LNCaP clone FGC (cell line): ENCODE measurements at regions not wholly inside any gene's neighbourhood (a gene's known extent, or its start where the extent isn't known, plus 50 kb on each side); places are given as distances from the start of the nearest gene placed in this dataset.

Source experiments
- DNase-seq: peaks from one replicate; pipeline ENCODE4 v3.0.0-alpha.2; 2011; ENCODE audit warnings: low read depth
- H3K4me3 ChIP-seq: 2 replicates; pipeline ENCODE4 v1.5.1; 2011; ENCODE audit warnings: mild to moderate bottlenecking, low read depth, low read length, control low read depth
- CTCF ChIP-seq: IDR thresholded peaks from 2 replicates; pipeline ENCODE4 v1.5.1; 2012; ENCODE audit warnings: mild to moderate bottlenecking; ENCODE audit not compliant: control insufficient read depth, insufficient read depth; ENCODE audit errors: extremely low read depth

DNA sequence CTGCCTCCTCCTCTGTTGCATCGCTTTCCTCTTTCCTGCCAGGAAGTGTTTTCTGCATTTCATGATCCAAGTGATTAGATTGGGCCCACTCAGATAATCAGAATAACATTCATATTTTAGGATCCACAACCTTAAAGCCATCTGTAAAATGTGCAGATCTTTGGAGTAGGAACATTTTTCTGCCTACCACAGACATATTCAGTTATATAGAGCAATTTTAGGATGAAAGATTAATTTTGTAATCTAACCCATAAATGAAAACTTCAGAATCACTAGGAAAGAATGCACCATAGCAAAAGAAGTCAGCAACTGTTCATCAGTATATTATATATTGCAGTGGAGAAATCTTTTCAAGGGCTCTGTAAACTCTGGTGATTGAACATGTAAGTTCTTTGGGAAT, 659.9 kb upstream of the LUZP2 start:
- H3K4me3 ChIP-seq = no peak overlapping the region
- no peak for DNase-seq
- no peak for TF ChIP-seq CTCF

DNA sequence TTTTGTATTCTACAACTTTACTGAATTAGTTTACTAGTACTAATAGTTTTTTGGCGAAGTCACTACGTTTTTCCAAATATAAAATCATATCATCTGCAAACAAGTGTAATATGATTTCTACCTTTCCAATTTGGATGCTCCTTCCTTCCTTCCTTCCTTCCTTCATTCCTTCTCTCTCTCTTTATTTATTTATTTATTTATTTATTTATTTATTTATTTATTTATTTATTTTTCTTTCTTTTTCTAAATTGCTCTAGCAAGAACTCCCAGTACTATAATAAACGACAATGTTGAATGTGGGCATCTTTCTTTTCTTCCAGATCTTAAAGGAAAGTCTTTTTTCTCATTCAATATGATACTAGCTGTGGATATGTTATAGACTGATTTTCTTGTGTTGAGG, 656.0 kb upstream of the LUZP2 start:
- no peak for DNase-seq
- no peak overlapping the region for H3K4me3 ChIP-seq
- TF ChIP-seq CTCF = no peak

DNA sequence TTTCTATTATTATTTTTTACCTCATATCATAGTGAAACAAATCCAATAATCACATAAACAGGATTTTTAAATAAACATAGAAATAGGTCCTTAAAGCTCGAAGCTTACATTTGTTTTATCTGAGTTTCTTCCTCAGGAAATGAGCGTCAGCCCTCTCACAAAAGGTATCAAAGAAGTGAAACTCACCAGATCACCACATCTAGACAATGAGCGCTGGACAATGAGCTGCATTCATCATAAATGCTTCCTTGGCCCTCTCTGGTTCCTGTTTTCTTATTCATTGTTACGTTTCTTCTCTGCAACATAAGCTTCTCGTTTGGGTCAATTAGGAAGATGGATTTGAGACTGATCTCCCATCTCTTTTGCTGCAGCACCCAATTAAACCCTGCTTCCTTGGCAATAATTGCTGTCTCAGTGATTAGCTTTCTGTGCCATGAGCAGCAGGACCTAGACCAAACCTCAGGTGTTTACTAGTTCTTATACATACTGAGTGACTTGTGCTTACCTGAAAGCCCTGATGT, 649.9 kb upstream of the LUZP2 start:
- no peak for DNase-seq
- no peak overlapping the region for H3K4me3 ChIP-seq
- TF ChIP-seq CTCF = no peak

GRCh38 chr11:23851216-23851615, 645.6 kb upstream of the LUZP2 start:
- no peak for TF ChIP-seq CTCF
- DNase-seq = no peak
- H3K4me3 ChIP-seq = no peak overlapping the region

DNA sequence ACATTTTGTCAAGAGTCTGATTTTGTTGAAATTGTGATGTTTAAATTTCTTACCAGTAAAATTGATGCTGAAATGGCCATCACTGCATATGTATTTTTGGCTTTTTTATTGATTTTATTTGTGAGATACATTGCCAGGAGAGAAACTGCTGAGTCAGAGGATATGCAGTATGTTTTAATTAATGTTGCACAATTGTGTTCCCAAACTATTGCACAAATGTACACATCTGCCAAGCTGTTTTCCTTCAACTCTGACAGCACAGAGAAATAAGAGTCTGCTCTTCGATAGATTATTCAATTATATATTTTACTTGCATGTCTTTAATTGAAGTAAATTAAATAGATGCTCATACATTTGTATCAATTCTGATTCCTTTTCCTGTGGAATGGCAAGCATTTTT, 640.2 kb upstream of the LUZP2 start:
- peak; percentile 14 for DNase-seq
- no peak for TF ChIP-seq CTCF
- no peak overlapping the region for H3K4me3 ChIP-seq

DNA sequence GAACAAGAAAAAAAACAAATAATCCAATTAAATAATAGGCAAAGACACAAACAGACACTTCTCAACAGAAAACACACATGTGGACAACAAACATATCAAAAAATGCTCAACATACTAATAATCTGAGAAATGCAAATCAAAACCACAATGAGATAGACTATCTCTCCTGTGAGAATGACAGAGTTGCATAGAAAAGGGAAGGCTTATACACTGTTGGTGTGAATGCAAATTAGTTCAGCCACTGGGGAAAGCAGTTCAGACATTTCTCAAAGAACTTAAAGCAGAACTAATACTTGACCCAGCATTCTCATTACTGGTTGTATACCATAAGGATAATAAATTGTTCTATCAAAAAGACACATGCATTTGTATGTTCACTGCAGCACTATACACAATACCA, 637.8 kb upstream of the LUZP2 start:
- no peak overlapping the region for H3K4me3 ChIP-seq
- no peak for TF ChIP-seq CTCF
- no peak for DNase-seq

- H3K4me3 ChIP-seq = no peak overlapping the region
- no peak for DNase-seq
- TF ChIP-seq CTCF = no peak
Observed at GRCh38 chr11:23861615-23862014, 635.2 kb upstream of the LUZP2 start.
